ENCODE measurements at regions not wholly inside any gene's neighbourhood (a gene's known extent, or its start where the extent isn't known, plus 50 kb on each side); places are given as distances from the start of the nearest gene placed in this dataset.

- 79% methylated on average over 2 of the region's 4 CpGs for WGBS (ENCODE audit: insufficient coverage)
- H3K4me1 ChIP-seq (ENCODE audit: control insufficient read depth, insufficient read depth, low read length), result peaks cover 4% of the 10 kb centered on the region
- H3K27ac ChIP-seq (ENCODE audit: low read depth, low read length), result no peak overlapping the region
- H3K9me3 ChIP-seq (ENCODE audit: control insufficient read depth, insufficient read depth, low read length), result no peaks in the 10 kb centered on the region
- no peaks in the 10 kb centered on the region for H3K27me3 ChIP-seq (ENCODE audit: control insufficient read depth, insufficient read depth, low read length)
- DNase-seq (ENCODE audit: low read depth in 4 of 6, low spot score in 6 of 6), result no peak
- H3K36me3 ChIP-seq (ENCODE audit: control insufficient read depth, insufficient read depth, low read length), result no peaks in the 10 kb centered on the region
- no peak overlapping the region for H3K4me3 ChIP-seq (ENCODE audit: low read depth, low read length)
Observed at GRCh38 chr5:56650386-56650785, 165.0 kb upstream of the MAP3K1 start.

GRCh38 chr5:56649569-56649968 is 165.8 kb upstream of the MAP3K1 start:
- no peak overlapping the region for H3K27ac ChIP-seq (ENCODE audit: low read depth, low read length)
- no peaks in the 10 kb centered on the region for H3K27me3 ChIP-seq (ENCODE audit: control insufficient read depth, insufficient read depth, low read length)
- DNase-seq (ENCODE audit: low read depth in 4 of 6, low spot score in 6 of 6), result peak in 1 of 6 donors; percentile 23
- H3K9me3 ChIP-seq (ENCODE audit: control insufficient read depth, insufficient read depth, low read length), result no peaks in the 10 kb centered on the region
- peaks cover 4% of the 10 kb centered on the region for H3K4me1 ChIP-seq (ENCODE audit: control insufficient read depth, insufficient read depth, low read length)
- WGBS (ENCODE audit: insufficient coverage), result 55% methylated on average over 3 of the region's 4 CpGs
- H3K36me3 ChIP-seq (ENCODE audit: control insufficient read depth, insufficient read depth, low read length), result no peaks in the 10 kb centered on the region
- no peak overlapping the region for H3K4me3 ChIP-seq (ENCODE audit: low read depth, low read length)

GRCh38 chr5:56648460-56649034 is 166.8 kb upstream of the MAP3K1 start:
- Histone ChIP-seq H3K36me3 (ENCODE audit: control insufficient read depth, insufficient read depth, low read length) (no peaks in the 10 kb centered on the region), H3K4me3 (ENCODE audit: low read depth, low read length) (no peak overlapping the region), H3K9me3 (ENCODE audit: control insufficient read depth, insufficient read depth, low read length) (no peaks in the 10 kb centered on the region), H3K4me1 (ENCODE audit: control insufficient read depth, insufficient read depth, low read length) (peaks cover 4% of the 10 kb centered on the region), H3K27ac (ENCODE audit: low read depth, low read length) (no peak overlapping the region), H3K27me3 (ENCODE audit: control insufficient read depth, insufficient read depth, low read length) (no peaks in the 10 kb centered on the region)
- DNase-seq (ENCODE audit: low read depth in 4 of 6, low spot score in 6 of 6), result no peak
- WGBS (ENCODE audit: insufficient coverage), result no CpG with 5 or more reads among the region's 2 CpGs

GRCh38 chr5:56647099-56647850 is 168.1 kb upstream of the MAP3K1 start:
- peaks cover 4% of the 10 kb centered on the region for H3K4me1 ChIP-seq (ENCODE audit: control insufficient read depth, insufficient read depth, low read length)
- H3K27me3 ChIP-seq (ENCODE audit: control insufficient read depth, insufficient read depth, low read length), result no peaks in the 10 kb centered on the region
- 80% methylated on average over 1 of the region's 4 CpGs for WGBS (ENCODE audit: insufficient coverage)
- H3K4me3 ChIP-seq (ENCODE audit: low read depth, low read length), result no peak overlapping the region
- no peaks in the 10 kb centered on the region for H3K9me3 ChIP-seq (ENCODE audit: control insufficient read depth, insufficient read depth, low read length)
- DNase-seq (ENCODE audit: low read depth in 4 of 6, low spot score in 6 of 6), result no peak
- H3K36me3 ChIP-seq (ENCODE audit: control insufficient read depth, insufficient read depth, low read length), result no peaks in the 10 kb centered on the region
- H3K27ac ChIP-seq (ENCODE audit: low read depth, low read length), result no peak overlapping the region

GRCh38 chr5:56641635-56642260 is 173.6 kb upstream of the MAP3K1 start:
- Histone ChIP-seq H3K36me3 (ENCODE audit: control insufficient read depth, insufficient read depth, low read length) (no peaks in the 10 kb centered on the region), H3K27me3 (ENCODE audit: control insufficient read depth, insufficient read depth, low read length) (no peaks in the 10 kb centered on the region), H3K9me3 (ENCODE audit: control insufficient read depth, insufficient read depth, low read length) (no peaks in the 10 kb centered on the region), H3K27ac (ENCODE audit: low read depth, low read length) (no peak overlapping the region), H3K4me1 (ENCODE audit: control insufficient read depth, insufficient read depth, low read length) (no peaks in the 10 kb centered on the region), H3K4me3 (ENCODE audit: low read depth, low read length) (no peak overlapping the region)
- no peak for DNase-seq (ENCODE audit: low read depth in 4 of 6, low spot score in 6 of 6)
- WGBS (ENCODE audit: insufficient coverage), result no CpG with 5 or more reads among the region's 8 CpGs

- WGBS (ENCODE audit: insufficient coverage), result 90% methylated on average over 3 of the region's 3 CpGs
- no peak overlapping the region for H3K27ac ChIP-seq (ENCODE audit: low read depth, low read length)
- H3K4me3 ChIP-seq (ENCODE audit: low read depth, low read length), result no peak overlapping the region
- H3K27me3 ChIP-seq (ENCODE audit: control insufficient read depth, insufficient read depth, low read length), result no peaks in the 10 kb centered on the region
- no peaks in the 10 kb centered on the region for H3K9me3 ChIP-seq (ENCODE audit: control insufficient read depth, insufficient read depth, low read length)
- no peaks in the 10 kb centered on the region for H3K36me3 ChIP-seq (ENCODE audit: control insufficient read depth, insufficient read depth, low read length)
- H3K4me1 ChIP-seq (ENCODE audit: control insufficient read depth, insufficient read depth, low read length), result no peaks in the 10 kb centered on the region
- no peak for DNase-seq (ENCODE audit: low read depth in 4 of 6, low spot score in 6 of 6)
Observed at GRCh38 chr5:56640763-56641406, 174.5 kb upstream of the MAP3K1 start.

GRCh38 chr5:56639476-56639875 is 175.9 kb upstream of the MAP3K1 start:
- H3K36me3 ChIP-seq (ENCODE audit: control insufficient read depth, insufficient read depth, low read length), result no peaks in the 10 kb centered on the region

GRCh38 chr5:56638768-56639238 is 176.5 kb upstream of the MAP3K1 start:
- no peak overlapping the region for H3K27ac ChIP-seq (ENCODE audit: low read depth, low read length)
- DNase-seq (ENCODE audit: low read depth in 4 of 6, low spot score in 6 of 6), result no peak
- WGBS (ENCODE audit: insufficient coverage), result 87% methylated on average over 5 of the region's 5 CpGs
- H3K4me1 ChIP-seq (ENCODE audit: control insufficient read depth, insufficient read depth, low read length), result no peaks in the 10 kb centered on the region
- H3K9me3 ChIP-seq (ENCODE audit: control insufficient read depth, insufficient read depth, low read length), result no peaks in the 10 kb centered on the region
- no peak overlapping the region for H3K4me3 ChIP-seq (ENCODE audit: low read depth, low read length)
- no peaks in the 10 kb centered on the region for H3K27me3 ChIP-seq (ENCODE audit: control insufficient read depth, insufficient read depth, low read length)
- H3K36me3 ChIP-seq (ENCODE audit: control insufficient read depth, insufficient read depth, low read length), result no peaks in the 10 kb centered on the region

More at GRCh38 chr5:56639476-56639875, 175.9 kb upstream of the MAP3K1 start:
- no peak for DNase-seq (ENCODE audit: low read depth in 4 of 6, low spot score in 6 of 6)
- Histone ChIP-seq H3K4me1 (ENCODE audit: control insufficient read depth, insufficient read depth, low read length) (no peaks in the 10 kb centered on the region), H3K4me3 (ENCODE audit: low read depth, low read length) (no peak overlapping the region), H3K27me3 (ENCODE audit: control insufficient read depth, insufficient read depth, low read length) (no peaks in the 10 kb centered on the region), H3K9me3 (ENCODE audit: control insufficient read depth, insufficient read depth, low read length) (no peaks in the 10 kb centered on the region), H3K27ac (ENCODE audit: low read depth, low read length) (no peak overlapping the region)
- no CpG with 5 or more reads among the region's 2 CpGs for WGBS (ENCODE audit: insufficient coverage)

GRCh38 chr5:56638061-56638621 is 177.2 kb upstream of the MAP3K1 start:
- peak in 2 of 6 donors; percentile 20 to 46 for DNase-seq (ENCODE audit: low read depth in 4 of 6, low spot score in 6 of 6)
- WGBS (ENCODE audit: insufficient coverage), result 69% methylated on average over 2 of the region's 2 CpGs
- Histone ChIP-seq H3K9me3 (ENCODE audit: control insufficient read depth, insufficient read depth, low read length) (no peaks in the 10 kb centered on the region), H3K27me3 (ENCODE audit: control insufficient read depth, insufficient read depth, low read length) (no peaks in the 10 kb centered on the region), H3K4me1 (ENCODE audit: control insufficient read depth, insufficient read depth, low read length) (no peaks in the 10 kb centered on the region), H3K4me3 (ENCODE audit: low read depth, low read length) (no peak overlapping the region), H3K27ac (ENCODE audit: low read depth, low read length) (no peak overlapping the region), H3K36me3 (ENCODE audit: control insufficient read depth, insufficient read depth, low read length) (no peaks in the 10 kb centered on the region)

Measured in spinal cord (tissue), 9 donors.